Mammary epithelial cell (primary cell): ENCODE measurements at regions not wholly inside any gene's neighbourhood (a gene's known extent, or its start where the extent isn't known, plus 50 kb on each side); places are given as distances from the start of the nearest gene placed in this dataset.

Source experiments
- CTCF ChIP-seq, 2 donors: IDR thresholded peaks in 1 of 2; conservative IDR thresholded peaks in 1 of 2; 2 replicates each; pipeline ENCODE4 v1.5.1; 2011 to 2012; ENCODE audit warnings: inconsistent platforms in 2 of 2, low read length in 2 of 2, mild to moderate bottlenecking in 2 of 2, control low read depth in 1 of 2, low read depth in 1 of 2; ENCODE audit not compliant: insufficient read depth in 1 of 2; ENCODE audit errors: extremely low read depth in 1 of 2
- EZH2 ChIP-seq: IDR thresholded peaks from 2 replicates; pipeline ENCODE4 v1.6.1; 2012; ENCODE audit warnings: low read length, inconsistent platforms, borderline replicate concordance

GRCh38 chr1:38118976-38119375, 72.4 kb upstream of the POU3F1 start:
- TF ChIP-seq EZH2 (no peak), CTCF (conservative IDR thresholded peaks at IDR 0.05 in 1 of 2, IDR thresholded peaks at IDR 0.05 in 1 of 2; ENCODE audit: extremely low read depth in 1 of 2, insufficient read depth in 1 of 2, low read depth in 1 of 2, low read length in 2 of 2) (no peak)
